Posterior cingulate gyrus (tissue), 11 donors: ENCODE measurements at regions not wholly inside any gene's neighbourhood (a gene's known extent, or its start where the extent isn't known, plus 50 kb on each side); places are given as distances from the start of the nearest gene placed in this dataset.

ENCODE experiments used
- DNase-seq, 10 donors: peaks; one replicate each; pipeline versions ENCODE4 v3.0.0 to v3.0.0-alpha.2; 2020 to 2021; ENCODE audit warnings: mixed read lengths in 3 of 10
- intact Hi-C: fragments of 100-400 bp; cut with DNase I; formaldehyde crosslinking; loops from one replicate; pipeline ENCODE4 v1.15.1; 2023

GRCh38 chr17:71467719-71468118, 653.1 kb upstream of the SOX9 start:
- intact Hi-C loops = no loop called here
- no peak for DNase-seq

GRCh38 chr17:71470062-71470461, 650.8 kb upstream of the SOX9 start:
- intact Hi-C loops = loop anchor here (5.0 kb wide), 1 partner anchor 1072 kb away; no protein-coding TSS in a partner anchor
- no peak for DNase-seq

GRCh38 chr17:71472809-71473789, 647.7 kb upstream of the SOX9 start:
- intact Hi-C loops = loop anchor here (5.0 kb wide), 1 partner anchor 1069 kb away; no protein-coding TSS in a partner anchor
- DNase-seq = no peak

DNA sequence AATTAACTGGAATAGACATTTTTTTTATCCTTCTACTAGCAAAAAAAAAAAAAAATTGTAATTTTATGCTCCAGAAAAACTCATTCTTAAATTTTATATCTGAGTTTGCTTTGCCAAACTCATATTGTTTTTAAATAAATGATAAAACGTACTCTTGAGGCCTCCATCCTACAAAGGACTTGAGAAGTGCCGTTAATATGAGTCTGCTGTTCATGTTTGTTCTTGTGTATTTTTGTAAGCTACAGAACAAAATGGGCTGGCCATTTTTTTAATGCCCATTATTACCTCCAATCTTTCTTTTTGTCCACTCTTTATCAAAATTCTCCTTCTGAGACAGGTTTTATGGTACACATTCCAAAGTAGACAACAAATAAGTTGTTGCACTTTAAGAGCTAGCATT, 643.5 kb upstream of the SOX9 start:
- intact Hi-C loops = no loop called here
- DNase-seq = no peak

DNA sequence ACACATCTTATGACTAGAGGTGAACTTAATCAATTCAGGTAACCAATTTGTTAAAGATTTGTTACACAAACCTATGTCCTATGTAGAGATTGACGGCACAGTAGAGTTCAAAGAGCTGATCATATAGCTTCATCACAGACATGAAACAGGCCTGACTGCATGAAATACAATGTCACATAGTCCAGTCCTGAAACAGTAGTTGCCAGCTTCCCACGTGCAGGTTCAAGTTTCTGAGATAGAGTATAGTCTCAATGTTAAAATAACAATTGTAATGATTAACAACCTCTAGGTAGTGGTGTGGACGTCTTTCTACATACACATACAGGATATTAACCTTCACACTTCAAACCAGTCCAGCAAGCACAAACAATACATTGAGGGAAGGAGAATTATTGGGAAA, 640.7 kb upstream of the SOX9 start:
- intact Hi-C loops = no loop called here
- no peak for DNase-seq

GRCh38 chr17:71482625-71483024, 638.2 kb upstream of the SOX9 start:
- no peak for DNase-seq
- intact Hi-C loops = no loop called here

DNA sequence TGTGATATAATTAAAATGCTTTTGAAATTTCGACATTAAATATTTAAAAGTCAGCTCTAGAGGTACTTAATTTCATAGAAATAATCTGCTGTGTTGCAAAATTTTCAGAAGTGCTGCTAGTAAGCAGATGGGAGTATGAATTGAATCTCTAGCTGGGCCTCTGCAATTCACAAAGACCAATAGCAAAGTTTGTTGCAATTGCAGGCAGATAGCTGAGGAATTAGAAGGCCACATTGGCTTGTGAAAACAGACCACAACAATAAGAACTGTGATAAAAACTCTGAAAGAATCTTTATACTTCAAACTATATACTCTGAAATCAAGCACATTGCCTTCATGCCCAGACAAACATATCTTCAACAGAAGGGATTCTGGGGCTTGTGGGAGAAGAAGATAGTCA, 636.3 kb upstream of the SOX9 start:
- no peak for DNase-seq
- intact Hi-C loops = no loop called here

- DNase-seq = no peak
- intact Hi-C loops = no loop called here
These were observed 635.4 kb upstream of the SOX9 start for GRCh38 chr17:71485426-71485825.

DNA sequence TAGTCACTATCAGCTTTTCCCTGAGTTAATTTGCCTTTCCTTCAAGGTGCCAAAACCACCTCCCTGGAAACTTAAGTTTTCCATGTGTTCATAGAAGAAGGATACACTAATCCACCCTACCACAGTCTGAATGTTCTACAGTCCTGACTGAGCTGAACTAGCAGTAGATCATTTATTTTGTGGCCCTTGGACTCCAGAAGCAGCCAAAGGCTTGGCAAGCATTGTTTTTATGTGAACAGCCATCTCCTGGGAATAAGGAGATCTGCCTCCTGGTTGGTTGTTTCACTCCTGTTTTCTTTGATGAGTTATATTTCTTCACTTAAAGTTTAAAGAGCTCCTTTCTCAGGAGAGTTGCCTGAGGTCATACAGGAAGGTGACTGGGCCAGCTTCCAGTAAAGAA, 634.6 kb upstream of the SOX9 start:
- DNase-seq = no peak
- intact Hi-C loops = no loop called here

DNA sequence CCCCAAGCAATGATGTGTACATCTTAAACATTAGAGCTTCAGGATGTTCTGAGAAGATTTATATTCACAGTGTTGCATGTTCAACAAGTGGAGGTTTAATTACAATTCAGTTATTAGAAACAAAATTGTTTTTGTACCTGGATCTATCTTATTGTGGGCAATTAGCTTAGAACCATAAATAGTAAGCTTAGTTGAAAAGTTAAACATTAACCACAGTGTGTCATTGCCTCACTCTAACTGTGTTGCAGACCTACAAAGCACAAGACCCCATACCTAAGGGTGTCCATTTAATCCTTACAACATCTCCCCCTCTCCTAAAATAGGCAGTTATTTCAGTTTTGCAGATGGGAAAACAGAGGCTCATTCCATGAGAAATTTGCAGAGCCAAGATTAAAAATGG, 632.0 kb upstream of the SOX9 start:
- intact Hi-C loops = no loop called here

DNA sequence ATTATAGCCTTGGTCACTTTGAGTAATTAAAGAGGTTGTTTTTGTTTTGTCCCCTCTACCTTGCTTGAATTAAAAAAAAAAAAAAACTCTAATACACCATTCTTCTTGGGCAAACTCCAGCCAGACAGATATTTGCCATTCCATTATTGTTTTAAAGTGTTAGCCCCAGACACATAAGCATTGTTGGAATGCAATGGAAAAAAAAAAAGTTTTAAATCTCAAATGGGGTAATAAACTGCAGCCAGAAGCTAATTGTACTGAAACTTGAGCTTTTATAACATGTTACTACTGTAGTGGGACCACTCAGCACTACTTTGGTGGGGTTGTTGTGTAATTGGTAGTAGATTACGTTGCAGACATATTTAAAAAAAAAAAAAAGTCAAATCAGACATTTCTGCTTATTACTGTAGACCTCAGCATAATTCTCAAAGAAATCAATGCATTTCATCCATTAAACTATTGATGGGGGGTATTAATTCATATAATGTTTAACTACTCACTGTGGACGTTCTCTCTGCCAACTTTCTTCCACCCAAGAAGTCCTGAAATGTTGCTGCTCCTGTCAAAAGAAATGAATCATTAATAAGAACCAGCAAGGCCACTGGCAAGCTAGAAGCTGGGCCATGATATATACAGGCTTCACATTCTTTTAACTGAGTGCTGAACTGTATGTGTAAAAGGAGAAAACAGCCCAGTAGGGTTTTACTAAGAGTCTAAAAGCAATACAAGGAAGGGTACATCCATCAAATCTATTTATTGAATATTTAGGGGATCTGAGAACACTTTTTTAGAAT, 626.6 kb upstream of the SOX9 start:
- intact Hi-C loops = no loop called here
- DNase-seq = no peak

More for the DNA sequence above, 632.0 kb upstream of the SOX9 start:
- no peak for DNase-seq

- intact Hi-C loops = no loop called here
These were observed 625.4 kb upstream of the SOX9 start for GRCh38 chr17:71495420-71495819.

GRCh38 chr17:71496552-71496951, 624.3 kb upstream of the SOX9 start:
- intact Hi-C loops = no loop called here
- DNase-seq = no peak

More at GRCh38 chr17:71495420-71495819, 625.4 kb upstream of the SOX9 start:
- DNase-seq = no peak

GRCh38 chr17:71500761-71501555, 619.9 kb upstream of the SOX9 start:
- DNase-seq = no peak

GRCh38 chr17:71501711-71502110, 619.1 kb upstream of the SOX9 start:
- intact Hi-C loops = no loop called here

More at GRCh38 chr17:71500761-71501555, 619.9 kb upstream of the SOX9 start:
- intact Hi-C loops = no loop called here

GRCh38 chr17:71502443-71502842, 618.4 kb upstream of the SOX9 start:
- intact Hi-C loops = no loop called here
- no peak for DNase-seq

More at GRCh38 chr17:71501711-71502110, 619.1 kb upstream of the SOX9 start:
- no peak for DNase-seq

DNA sequence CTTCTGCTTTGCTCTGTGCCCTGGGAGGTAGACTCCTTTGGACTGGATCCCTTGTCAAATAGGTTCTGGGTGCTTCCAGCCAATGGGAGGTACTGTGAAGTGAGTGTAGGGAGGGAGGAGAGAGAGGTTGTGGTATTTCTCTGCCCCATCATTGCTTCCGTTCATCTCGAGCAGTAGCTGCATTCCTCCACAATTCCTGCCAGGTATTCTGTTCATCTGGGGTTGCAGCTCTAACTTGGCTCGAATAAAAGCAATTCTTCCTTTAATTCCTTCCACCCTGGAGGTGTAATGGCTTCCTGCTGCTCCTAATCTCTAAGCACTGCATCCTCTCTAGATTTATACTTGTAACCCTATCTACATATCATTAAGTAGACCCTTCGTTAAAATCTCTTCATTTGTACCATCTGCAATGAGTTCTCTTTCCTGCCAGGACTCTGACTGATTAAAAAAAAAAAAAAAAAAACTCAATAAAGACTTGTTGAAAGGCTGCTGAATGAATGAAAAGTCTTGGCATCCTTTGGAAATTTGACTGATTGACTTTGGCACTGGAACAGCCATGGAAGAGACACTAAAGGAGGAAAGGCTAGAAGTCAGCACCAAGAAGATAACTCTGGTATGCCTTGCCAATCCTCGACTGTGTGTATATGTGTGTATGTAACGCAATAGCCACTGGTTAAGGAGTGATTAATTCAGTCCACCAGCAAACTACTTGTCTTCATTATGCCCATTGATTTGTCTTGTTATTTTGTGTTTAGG, 616.9 kb upstream of the SOX9 start:
- no peak for DNase-seq
- intact Hi-C loops = no loop called here

DNA sequence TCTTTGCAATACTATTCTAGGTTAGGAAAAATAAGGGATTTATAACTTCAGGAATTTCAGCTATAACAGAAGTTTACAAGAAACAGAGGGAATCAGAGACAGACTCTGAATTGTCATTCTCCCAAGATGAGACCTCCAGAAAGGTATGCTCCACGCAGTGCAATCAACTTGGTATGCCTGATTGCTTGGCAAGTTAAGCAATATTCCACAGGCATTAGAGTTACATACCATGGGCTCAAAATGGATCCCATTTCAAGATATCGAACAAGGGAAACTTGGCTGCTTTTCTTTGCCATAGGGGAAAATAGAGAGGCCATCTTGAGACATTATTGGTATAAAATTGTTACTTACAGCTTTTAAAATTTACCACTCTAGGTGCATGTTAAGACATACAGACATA, 615.6 kb upstream of the SOX9 start:
- DNase-seq = no peak
- intact Hi-C loops = no loop called here

DNA sequence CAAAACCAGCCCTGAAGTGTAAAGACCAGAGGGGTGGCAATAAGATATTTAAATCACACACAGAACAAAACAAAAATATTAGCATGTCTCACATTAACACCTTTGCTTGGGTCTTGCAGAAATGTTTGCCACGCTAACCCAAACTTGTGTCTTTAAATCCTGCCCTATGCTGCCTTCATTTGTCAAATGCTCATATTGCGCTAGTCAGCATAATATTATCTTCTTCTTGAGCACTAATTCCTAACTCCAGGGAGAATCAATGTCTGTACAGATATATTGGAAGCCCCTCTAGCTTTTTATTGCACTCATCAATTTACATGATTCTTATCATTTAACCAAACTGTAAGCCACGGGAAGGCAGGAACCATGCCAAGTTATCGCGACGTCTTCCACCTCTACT, 614.8 kb upstream of the SOX9 start:
- no peak for DNase-seq
- intact Hi-C loops = no loop called here
